ENCODE measurements at regions not wholly inside any gene's neighbourhood (a gene's known extent, or its start where the extent isn't known, plus 50 kb on each side); places are given as distances from the start of the nearest gene placed in this dataset.
A peak's percentile ranks its signal among the peaks of the same experiment; 100 is the strongest.
"Not testable (repeated sequence)": the region's sequence is repeated elsewhere in the genome, so short reads cannot be mapped to it uniquely, and the experiment has no call there.

DNA sequence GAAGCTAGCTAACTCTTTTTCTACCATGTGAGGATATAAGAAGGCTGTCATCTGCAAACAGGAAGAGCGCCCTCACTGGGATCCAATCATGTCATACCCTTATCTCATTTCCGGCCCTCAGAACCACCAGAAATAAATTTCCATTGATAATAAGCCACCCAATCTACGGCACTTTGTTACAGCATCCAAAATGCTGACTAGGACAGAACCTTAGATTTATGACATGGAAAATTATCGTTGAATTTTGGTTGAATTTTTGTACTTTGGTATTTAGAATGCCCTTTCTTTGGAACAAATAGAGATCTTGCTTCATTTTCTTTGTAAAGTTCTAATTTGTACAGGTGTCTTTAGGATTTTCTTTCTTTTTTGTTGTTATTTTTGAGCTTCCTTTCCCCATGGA, 53.3 kb upstream of the CYLC2 start:
- DNase-seq, result no peak

DNA sequence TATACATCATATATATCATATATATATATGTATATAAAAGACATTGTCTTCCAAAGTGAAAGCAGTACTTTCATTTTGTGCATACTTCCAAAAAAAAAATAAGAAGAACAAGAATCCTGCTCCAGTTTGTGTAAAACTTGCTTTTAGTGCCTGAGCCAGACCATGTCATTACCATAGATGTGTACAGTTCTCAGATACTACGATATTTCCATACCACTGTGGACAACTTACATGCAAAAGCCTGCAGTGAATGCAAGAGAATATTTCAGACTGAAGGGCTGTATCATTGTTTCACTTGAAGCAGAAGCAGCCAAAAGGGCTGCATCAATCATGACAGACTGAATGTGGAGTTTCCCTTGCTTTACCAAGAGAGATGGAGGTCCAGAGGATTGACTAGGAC, 72.6 kb upstream of the CYLC2 start:
- no peak for DNase-seq

DNA sequence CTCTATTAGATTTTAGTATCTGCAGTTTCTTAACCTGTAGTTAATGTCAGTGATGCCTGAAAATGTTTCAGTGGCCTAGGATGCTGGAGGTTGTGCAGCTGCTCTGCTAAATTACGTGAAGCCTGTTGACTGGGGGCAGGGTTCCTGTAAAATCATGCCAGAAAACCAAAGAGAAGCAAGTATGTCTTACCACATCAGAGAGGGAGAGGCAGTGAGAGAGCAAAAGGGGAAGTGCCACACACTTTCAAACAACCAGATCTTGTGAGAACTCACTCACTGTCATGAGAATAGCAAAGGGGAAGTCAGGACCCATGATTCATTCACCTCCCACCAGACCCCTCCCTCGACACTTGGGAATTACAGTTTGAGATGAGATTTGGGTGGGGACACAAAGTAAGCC, 83.9 kb upstream of the CYLC2 start:
- DNase-seq, result no peak

DNA sequence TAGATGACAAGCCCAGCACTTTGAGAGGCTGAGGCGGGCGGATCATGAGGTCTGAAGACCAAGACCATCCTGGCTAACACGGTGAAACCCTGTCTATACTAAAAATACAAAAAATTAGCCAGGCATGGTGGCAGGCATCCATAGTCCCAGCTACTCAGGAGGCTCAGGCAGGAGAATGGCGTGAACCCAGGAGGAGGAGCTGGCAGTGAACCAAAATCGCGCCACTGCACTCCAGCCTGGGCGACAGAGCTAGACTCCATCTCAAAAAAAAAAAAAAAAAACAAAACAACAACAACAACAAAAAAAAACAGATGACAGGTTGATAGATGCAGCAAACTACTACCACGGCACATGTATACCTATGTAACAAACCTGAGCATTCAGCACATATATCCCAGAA, 89.3 kb upstream of the CYLC2 start:
- DNase-seq, result not testable (repeated sequence)

DNA sequence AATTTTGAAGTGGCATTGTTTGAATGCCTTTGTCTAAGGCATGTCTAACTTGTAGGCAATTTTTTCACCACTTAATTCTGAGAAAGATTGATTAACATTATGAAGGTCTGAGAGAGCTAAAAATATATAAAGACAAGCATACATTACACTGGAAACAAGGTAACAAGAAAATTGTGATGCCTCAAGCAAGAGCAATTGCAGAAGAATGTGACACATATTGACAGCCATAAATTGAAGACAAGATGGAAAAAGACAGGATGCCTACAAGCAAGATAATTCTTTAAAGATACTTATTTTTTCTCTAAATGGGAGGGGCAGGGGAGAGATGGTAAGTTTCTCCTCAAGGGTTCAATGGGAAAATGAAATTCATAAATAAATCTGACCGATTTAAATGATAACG, 103.1 kb upstream of the CYLC2 start:
- no peak for DNase-seq

DNA sequence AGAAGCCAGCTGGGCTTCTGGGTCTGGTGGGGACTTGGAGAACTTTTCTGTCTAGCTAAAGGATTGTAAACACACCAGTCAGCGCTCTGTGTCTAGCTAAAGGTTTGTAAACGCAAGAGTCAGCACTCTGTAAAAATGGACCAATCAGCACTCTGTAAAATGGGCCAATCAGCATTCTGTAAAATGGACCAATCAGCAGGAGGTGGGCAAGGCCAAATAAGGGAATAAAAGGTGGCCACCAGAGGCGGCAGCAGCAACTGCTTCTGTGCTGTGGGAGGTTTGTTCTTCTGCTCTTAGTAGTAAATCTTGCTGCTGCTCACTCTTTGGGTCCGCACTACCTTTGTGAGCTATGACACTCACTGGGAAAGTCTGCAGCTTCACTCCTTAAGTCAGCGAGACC, 106.4 kb upstream of the CYLC2 start:
- DNase-seq, result not testable (repeated sequence)

DNA sequence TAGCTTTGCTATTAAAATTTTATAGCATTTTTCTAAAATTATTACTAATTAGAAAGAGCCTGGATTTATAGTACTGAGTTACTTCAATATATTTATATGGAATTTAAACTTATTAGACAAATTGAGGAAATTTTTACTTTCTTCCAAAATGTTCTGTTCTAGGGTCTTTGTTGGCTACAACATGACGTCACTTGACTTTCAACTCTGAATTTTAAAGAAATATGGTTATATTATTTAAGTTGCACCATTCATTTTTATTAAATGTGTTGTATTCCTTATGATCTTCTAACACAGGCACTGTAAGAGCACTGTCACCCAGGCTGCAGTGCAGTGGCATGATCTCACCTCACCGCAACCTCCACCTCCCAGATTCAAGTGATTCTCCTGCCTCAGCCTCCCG, 119.4 kb upstream of the CYLC2 start:
- no peak for DNase-seq

DNA sequence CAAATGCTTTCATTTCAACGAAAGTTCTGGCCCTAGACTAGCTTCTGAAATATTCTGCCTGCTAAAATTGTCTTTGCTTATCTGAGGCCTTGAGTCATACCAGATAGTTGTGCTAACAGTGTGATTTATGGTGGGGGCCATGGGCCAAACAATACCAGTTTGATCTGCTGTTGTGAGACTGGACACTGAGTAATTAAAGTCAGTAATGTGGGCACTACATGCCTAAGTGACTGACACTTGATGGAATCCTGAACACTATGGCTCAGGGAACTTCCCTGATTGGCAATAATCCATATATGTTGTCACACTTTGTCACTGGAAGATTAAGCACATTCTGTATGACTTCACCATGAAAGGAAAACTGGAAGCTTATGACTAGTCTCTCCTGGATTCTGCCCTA, 127.6 kb upstream of the CYLC2 start:
- DNase-seq, result peak; percentile 63

DNA sequence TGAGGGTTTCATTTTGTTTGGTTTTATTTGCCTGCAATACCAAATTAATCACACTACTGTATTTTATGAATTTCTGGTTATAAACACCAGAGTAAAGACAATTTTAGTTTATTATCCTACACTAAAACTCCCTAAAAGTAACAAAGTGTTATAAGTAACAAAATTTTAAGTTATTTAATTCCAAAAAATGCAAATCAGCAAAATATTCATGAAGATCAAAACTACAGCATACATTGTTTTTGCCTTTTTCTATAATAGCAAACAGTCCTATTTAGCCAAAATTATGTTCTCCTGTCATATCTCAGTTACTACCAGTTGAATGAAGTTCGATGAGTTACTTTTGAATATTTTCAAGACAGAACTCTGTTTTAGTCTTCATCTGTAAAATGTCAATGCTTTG, 132.7 kb upstream of the CYLC2 start:
- DNase-seq, result no peak

DNA sequence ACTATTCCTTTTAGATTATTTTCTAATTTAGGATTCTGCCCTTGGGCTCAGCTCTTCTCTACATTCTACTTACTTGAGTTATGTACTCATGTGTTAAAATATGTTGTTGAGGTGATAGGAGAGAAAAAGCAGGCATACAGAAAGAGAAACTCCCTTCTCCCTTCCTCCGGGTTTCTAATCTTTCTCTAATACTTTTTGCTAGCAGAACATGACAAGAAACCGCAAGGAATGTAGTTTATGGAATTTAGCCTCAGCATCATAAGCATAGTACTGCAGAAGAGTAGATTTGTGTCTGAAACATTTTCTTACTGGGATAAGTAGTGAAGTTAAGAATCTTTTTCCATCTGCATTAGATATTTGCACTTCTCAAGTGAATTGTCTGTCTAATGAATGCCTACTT, 139.5 kb upstream of the CYLC2 start:
- peak; percentile 39 for DNase-seq

DNA sequence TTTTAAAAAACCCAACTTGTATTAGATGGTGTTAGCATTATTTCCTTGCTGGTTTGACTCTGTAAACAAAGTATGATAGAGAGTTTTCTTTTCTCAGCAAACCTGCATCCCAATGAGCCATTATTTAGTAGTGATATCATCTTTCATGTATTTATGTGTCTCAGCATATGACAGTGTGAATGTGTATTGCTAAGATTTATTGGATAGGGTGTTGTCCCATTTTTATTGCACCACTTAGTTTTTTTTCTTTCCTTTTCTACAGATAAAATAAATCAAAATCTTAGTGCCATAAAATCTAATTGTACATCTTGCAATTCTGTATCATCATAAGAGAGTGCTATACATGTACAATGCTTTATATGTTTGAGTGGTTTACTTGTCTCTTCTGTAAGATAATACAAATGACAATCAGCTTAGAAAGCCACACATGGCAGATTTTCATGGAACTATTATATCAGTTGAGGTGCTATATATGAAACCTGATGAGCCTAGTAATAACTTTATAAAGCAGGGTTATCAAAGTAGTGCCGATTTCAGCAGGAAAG, 149.2 kb upstream of the CYLC2 start:
- no peak for DNase-seq

DNA sequence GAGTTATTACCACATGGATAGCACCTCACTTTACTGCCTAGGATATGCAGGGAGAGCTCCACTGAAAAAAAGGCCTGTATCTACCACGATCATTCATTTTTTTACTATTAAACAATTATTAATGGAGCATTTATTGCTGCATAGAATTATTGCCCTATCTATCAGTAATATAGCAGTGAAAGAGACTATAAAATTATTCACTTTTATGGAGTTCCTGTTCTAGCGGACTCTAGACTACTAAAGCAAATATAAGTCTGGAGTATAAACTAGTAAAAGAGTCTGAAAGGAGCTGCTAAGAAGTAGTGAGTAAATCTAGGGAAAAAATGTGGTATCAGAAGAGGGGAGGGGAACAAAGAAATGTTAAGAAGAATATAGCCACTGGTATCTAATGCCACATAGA, 150.4 kb upstream of the CYLC2 start:
- DNase-seq, result no peak

DNA sequence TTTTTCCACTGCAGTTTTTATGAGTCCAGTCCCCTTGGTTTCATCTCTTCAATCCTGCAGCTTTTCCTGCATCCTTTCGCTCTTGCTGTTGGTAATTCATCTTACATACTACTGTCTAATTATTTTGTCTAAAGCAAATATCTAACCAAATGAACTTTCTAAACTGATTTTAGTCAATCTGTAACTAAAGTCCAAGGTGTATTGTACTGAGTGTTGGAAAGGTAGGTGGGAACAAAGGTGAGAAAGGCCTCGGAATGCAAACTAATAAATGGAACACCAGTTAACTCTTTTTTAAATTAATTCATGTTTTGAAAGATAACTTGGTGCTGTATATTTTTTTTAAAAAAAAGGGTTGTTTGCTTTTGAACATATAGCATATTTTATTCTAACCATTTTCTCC, 152.7 kb upstream of the CYLC2 start:
- no peak for DNase-seq

DNA sequence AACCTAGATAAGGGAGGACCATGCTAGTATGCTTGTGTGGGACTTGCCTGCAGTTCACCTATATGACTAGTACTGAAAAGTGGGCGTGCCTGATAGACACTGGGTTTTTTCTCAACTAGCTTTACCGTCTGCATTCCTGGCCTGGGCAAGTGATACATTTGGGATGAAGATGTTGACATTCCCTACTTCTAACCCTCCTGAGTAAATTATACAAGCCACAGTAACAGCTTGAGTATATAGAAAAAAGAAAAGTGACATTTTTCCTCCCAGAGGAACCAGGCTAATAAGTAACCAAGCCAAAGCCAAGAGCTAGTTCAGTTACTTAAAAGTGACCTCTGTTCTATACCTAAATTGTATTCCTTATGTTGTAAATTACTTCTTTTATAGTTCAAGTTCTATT, 153.8 kb upstream of the CYLC2 start:
- DNase-seq, result no peak

DNA sequence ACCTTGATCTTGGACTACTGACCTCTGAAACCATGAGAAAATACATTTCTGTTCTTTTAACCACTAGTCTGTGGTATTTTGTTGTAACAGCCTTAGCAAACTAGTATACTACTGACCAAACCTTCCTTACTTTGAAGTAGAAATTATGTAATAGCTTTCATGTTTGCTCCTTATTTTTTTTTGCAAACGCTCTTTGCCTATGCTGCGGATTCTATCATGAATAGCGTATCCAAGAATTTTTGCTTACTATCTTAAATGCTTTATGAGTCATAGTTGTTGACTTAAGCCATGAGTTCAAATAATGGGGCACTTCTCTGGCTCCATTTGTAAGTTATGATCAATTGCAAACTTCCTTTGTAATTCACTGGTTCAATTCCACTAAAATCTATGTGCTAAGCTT, 154.8 kb upstream of the CYLC2 start:
- DNase-seq, result no peak

DNA sequence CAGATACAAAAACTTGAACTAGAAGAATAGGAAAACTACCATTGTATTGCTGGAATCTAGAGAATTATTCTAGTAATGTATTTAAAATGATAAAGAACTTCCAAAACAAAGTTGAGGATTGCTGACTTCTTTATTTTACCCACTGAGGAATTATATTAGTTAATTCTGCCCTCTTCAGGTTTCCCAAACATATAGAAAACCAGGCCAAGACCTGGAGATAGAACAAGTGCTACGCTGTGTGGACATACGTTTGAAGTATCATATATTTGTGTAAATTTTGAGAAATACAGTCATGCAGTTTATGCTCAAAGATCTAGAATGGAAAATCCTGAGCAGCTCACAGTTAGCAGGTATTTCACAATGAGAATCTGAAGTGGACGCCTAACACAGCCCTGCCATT, 162.3 kb upstream of the CYLC2 start:
- no peak for DNase-seq

DNA sequence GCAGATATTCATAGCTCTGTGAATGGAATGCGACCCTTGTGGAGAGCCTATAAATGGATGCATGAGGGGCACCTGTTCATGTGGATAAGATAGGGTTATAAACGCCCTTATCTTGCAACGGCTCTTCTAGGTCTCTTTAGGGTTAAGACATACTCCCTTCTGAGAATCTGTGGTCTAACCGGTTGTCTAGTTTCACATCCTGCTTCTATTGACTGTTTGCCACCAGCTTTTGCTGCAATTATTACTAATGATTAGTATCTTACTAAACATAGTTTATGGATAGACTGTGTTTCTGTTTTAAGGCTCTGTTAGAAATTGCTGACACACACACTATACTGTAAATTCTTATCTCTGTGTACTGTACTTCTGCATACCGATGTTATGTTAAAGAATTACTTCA, 198.9 kb upstream of the CYLC2 start:
- no peak for DNase-seq

DNA sequence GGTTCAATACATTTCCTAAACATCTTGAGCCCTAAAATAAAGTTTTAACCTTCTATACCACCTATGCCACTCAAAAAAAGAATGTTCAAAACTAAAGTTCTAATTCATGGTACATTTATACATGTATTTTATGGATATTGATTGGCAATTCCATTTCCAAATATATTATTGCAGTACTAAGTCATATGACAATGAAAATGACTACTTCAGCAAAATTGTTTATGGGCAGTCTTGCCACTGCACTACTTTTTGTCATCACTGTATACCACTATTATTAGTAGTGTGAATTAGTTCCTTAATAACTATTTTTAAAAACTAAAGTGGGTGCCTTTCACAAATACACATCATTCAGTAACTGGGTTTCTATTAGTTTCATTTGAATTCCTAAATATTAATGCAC, 199.6 kb upstream of the CYLC2 start:
- no peak for DNase-seq

DNA sequence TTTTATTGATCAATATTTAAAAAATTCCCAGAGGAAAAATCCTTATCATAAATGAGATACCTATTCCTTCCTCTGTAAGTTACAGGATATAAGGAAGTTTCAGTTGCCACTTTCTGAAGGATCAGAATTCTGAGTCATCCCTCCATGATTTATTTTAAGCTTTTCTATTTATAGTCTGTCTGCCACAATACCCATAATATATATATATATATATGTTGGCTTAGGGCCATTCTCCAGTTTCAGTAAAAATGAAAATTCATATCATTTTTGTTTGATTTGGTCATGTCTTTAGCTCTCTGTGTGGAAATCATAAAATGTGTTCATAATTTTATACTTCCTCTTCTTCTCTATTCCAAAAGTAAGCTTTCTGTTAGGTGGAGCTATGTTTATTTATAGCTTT, 215.8 kb upstream of the CYLC2 start:
- peak; percentile 46 for DNase-seq

DNA sequence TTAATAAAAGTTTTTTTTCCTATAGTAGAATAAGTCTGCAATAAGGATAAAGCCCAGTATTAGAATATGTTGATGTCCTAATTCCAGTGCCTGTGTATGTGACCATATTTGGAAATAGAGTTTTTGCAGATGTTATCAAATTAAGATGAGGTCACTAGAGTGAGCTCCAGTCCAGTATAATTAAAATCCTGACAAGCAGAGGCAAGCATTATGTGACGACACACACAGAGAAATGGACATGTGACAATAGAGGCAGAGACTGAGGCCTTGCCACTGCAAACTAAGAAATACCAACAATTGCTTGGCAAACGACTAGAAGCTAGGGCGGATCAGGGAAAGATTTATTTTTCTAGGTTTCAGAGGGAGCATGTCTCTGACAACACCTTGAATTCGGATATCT, 216.4 kb upstream of the CYLC2 start:
- DNase-seq, result peak; percentile 44

DNA sequence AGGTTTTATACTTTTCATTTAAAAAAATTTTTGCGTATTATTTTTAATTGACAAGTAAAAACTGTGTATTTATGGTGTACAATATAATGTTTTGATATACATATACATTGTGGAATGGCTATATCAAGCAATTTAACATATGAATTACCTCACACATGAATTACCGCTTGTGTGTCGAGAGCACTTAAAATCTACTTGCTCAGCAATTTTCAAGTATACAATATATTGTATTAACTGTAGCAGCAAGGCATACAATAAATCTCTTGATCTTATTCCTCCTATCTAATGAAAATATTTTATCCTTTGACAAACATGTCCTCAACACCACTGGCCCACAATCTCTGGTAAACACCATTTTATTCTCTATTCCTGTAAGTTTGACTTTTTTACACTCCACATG, 224.4 kb upstream of the CYLC2 start:
- no peak for DNase-seq

DNA sequence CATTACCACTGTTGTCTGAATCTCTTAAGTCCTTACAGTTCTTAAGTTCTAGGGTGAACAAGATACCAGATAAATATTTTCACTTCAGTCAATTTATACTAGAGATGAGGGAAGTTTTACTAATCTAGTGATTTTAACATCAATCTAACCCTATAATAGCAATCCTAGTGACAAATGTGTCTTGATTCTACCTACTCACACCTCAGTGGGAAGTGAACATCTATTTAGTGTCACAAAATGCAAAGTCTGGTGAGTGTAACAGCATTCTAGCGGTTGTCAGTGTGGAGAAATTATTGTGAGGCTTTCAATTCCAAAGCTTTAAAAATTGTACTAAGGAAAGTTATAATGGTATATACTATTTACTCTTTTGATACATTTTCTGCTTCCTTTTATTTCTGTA, 225.8 kb upstream of the CYLC2 start:
- no peak for DNase-seq

DNA sequence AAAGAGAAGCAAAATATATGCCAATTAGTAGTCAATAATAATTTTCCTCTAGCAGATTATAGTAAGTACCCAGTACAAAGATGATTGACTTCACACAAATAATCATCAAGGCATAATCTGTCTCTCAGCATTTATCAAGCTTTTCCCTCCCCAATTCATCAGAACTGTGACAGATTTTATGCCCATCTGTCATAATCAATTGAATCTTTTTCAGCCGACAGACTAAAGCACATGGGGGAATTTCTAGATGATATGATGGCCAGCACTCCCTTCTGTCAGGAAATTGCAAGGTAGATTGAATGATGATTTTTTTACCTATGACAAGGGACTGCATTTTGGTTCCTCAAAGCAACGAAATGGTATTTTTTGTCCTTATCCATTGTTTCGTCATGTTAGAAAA, 227.1 kb upstream of the CYLC2 start:
- DNase-seq, result no peak

DNA sequence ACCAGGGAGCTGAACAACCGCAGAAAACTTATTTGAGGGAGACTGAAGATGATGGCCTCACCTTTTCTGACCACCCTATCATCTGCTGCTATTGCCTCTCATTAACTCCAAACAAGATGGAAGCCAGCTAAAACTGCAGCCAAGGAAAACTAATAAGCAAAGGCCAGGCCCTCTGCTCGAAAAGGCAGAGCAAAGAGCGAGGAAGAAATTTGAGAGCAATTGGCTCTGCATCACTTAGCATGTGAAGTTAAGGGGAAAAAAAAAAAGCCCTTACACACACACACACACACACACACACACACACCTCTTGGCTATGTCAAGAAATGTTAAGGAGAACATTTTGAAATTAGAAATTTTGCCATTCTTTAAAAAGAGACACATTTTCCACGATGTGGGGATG, 228.1 kb upstream of the CYLC2 start:
- DNase-seq, result no peak

DNA sequence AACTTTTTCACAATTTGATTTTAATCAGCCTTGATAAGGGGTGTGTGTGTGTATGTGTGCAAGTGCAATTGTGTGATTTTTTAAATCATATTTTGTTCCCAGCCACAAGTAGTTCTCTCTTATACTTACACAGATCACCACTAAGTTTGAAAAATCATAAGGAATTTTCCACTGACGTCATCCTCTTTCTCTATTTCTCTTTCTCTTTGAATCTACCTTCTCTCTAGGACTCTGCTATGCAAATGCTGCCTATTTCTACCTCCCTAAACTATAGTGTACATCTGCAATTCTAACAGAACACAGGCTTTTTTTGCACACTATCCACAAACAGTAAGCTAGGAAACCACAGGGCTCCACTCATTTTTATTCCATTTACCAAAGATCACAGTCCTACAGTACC, 254.6 kb upstream of the CYLC2 start:
- no peak for DNase-seq

DNA sequence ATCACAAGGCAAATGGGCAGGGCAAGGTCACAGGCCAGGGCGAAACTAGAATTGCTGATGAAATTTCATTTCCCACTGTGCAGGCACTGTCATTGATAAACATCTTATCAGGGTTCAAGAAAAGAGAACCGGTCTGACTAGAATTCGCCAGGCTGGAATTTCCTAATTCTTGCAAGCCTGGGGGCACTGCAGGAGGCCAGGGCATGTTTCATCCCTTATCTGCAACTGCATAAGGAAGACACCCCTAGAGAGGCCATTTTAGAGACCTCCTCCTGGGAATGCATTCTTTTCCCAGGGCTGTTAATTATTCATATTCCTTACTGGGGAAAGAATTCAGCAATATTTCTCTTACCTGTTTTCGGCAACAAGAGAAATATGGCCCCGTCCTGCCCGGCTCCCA, 266.2 kb upstream of the CYLC2 start:
- DNase-seq, result no peak

Data from HCEC 1CT (cell line).